Left lung (tissue), 4 donors: ENCODE measurements at regions not wholly inside any gene's neighbourhood (a gene's known extent, or its start where the extent isn't known, plus 50 kb on each side); places are given as distances from the start of the nearest gene placed in this dataset.
"Not testable (repeated sequence)": the region's sequence is repeated elsewhere in the genome, so short reads cannot be mapped to it uniquely, and the experiment has no call there.

ENCODE experiments used
- ATAC-seq: fragments of 200-7000 bp; cut with Tn5 transposase; one replicate; pipeline ENCODE4 v1.9.1; 2020; ENCODE audit warnings: moderate library complexity
- DNase-seq, 4 donors: peaks; one replicate each; pipeline ENCODE4 v3.0.0-alpha.2; 2013 to 2020
- H3K27ac ChIP-seq, 2 donors: fragments of 200-600 bp; sonication (generic) in 1 of 2; one replicate each; pipeline versions ENCODE4 v1.5.0 to v1.8.0; 2020 to 2021
- H3K27me3 ChIP-seq, 2 donors: fragments of 200-600 bp; sonication (generic) in 1 of 2; one replicate each; pipeline versions ENCODE4 v1.5.0 to v1.8.0; 2020 to 2021
- H3K36me3 ChIP-seq, 2 donors: fragments of 200-600 bp; sonication (generic) in 1 of 2; one replicate each; pipeline versions ENCODE4 v1.5.0 to v1.8.0; 2020 to 2021
- H3K4me1 ChIP-seq, 2 donors: fragments of 200-600 bp; one replicate each; pipeline ENCODE4 v1.8.0; 2021
- H3K4me3 ChIP-seq, 2 donors: fragments of 200-600 bp; sonication (generic) in 1 of 2; one replicate each; pipeline versions ENCODE4 v1.5.0 to v1.8.0; 2020 to 2021; ENCODE audit warnings: mild to moderate bottlenecking in 1 of 2
- H3K9me3 ChIP-seq, 2 donors: fragments of 200-600 bp; sonication (generic) in 1 of 2; one replicate each; pipeline versions ENCODE4 v1.5.0 to v1.8.0; 2020 to 2021
- intact Hi-C, 2 donors: fragments of 100-400 bp; cut with DNase I; formaldehyde crosslinking; loops; one replicate each; pipeline versions ENCODE4 v1.11.2 to v1.14.2; 2022
- TF ChIP-seq, protein P1 (sequence below), 2 donors: fragments of 200-600 bp; sonication (generic) in 1 of 2; IDR thresholded peaks; one replicate each; pipeline versions ENCODE4 v1.5.0 to v1.8.0; 2021; ENCODE audit warnings: antibody characterized with exemption in 2 of 2
- donor health status: DM: no; HTN: yes; CAD: no.
- donor health status: DM: no; HTN: no; CAD: no.

DNA sequence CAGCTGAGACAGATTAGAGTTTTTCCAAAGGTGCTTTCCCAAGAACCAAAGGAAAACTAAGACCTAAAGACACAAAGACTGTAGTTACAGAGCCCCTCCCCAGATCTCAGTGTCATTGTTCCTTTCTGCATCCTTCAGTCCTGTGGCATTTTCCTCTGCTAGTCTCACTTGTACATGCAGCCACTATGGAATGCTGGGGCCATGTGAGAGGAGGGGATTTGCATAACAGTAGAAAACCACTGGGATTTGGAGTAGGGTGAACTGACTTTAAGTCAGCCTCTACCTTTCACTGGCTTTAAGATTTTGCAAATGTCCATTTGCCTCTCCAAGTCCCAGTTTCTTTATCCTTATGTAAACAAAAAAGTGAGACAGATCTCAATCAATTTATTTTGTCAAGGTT lies 119.4 kb upstream of the F3 start:
- peak; percentile 34 for ATAC-seq
- no peaks in the 10 kb centered on the region for H3K9me3 ChIP-seq
- intact Hi-C loops = no loop called here
- H3K36me3 ChIP-seq = no peaks in the 10 kb centered on the region
- H3K27ac ChIP-seq = no peak overlapping the region
- DNase-seq = no peak
- TF ChIP-seq, protein P1, sequence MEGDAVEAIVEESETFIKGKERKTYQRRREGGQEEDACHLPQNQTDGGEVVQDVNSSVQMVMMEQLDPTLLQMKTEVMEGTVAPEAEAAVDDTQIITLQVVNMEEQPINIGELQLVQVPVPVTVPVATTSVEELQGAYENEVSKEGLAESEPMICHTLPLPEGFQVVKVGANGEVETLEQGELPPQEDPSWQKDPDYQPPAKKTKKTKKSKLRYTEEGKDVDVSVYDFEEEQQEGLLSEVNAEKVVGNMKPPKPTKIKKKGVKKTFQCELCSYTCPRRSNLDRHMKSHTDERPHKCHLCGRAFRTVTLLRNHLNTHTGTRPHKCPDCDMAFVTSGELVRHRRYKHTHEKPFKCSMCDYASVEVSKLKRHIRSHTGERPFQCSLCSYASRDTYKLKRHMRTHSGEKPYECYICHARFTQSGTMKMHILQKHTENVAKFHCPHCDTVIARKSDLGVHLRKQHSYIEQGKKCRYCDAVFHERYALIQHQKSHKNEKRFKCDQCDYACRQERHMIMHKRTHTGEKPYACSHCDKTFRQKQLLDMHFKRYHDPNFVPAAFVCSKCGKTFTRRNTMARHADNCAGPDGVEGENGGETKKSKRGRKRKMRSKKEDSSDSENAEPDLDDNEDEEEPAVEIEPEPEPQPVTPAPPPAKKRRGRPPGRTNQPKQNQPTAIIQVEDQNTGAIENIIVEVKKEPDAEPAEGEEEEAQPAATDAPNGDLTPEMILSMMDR (IDR thresholded peaks at IDR 0.05) = no peak
- H3K4me3 ChIP-seq = no peak overlapping the region
- H3K27me3 ChIP-seq = no peaks in the 10 kb centered on the region
- H3K4me1 ChIP-seq = no peaks in the 10 kb centered on the region

DNA sequence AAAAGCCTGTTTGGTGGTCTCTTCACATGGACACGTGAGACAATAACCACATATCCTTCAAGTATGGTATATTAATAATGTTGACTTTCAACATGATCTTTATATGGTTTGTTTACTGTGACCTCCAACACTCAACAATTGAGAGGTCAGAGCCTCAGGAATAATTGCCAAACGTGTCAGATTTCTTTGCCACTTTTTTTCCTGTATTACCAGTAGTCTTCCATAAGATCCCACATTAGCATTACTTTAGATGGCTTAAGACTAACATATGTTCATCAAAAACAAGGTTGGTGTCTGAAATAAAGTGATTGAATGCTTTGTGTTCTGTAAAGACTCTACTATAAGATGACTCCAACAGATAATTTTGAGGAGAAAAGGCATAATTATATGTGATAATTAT lies 118.7 kb upstream of the F3 start:
- Histone ChIP-seq H3K4me1 (no peaks in the 10 kb centered on the region), H3K4me3 (no peak overlapping the region), H3K36me3 (no peaks in the 10 kb centered on the region), H3K27me3 (no peaks in the 10 kb centered on the region), H3K9me3 (no peaks in the 10 kb centered on the region), H3K27ac (no peak overlapping the region)
- intact Hi-C loops = no loop called here
- TF ChIP-seq, protein P1 (IDR thresholded peaks at IDR 0.05) = no peak
- ATAC-seq = no peak
- DNase-seq = no peak

DNA sequence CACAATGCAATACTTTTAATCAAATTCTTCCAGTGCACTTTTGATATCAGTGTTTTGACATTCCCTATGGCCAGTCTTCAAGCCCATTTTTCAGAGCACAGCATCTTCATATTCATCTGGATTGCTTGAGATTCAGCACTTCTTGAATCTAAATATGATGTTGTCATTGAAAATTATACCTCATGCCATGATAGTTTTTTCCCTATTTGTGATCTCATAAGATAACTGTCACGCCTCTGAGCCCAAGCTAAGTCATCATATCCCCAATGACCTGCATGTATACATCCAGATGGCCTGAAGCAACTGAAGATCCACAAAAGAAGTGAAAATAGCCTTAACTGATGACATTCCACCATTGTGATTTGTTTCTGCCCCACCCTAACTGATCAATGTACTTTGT lies 117.6 kb upstream of the F3 start:
- DNase-seq, H3K27ac ChIP-seq, intact Hi-C loops, H3K36me3 ChIP-seq, H3K27me3 ChIP-seq, H3K9me3 ChIP-seq, ATAC-seq, H3K4me3 ChIP-seq, H3K4me1 ChIP-seq: not testable (repeated sequence)

DNA sequence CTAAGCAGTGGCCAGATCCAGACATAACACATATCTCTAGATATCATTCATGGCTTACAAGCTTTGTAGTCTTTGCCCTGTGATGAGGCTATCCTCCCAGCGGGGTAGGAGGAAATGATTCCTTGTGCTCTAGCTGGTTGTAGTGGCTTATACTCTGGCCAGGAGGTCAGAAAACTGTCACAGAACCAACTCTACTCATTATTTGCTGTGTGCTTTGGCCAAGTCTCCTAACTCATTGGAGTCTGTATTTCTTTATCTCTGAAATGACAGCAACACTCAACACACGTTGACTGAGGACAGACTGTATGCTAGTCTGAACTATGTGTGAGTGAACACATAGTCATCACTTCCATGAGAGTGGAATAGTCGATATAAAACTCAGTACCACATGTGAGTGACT lies 116.7 kb upstream of the F3 start:
- Histone ChIP-seq H3K4me1 (peaks cover 0 to 7% of the 10 kb centered on the region in 2 donors), H3K9me3 (no peaks in the 10 kb centered on the region), H3K4me3 (no peak overlapping the region), H3K36me3 (no peaks in the 10 kb centered on the region), H3K27me3 (no peaks in the 10 kb centered on the region), H3K27ac (no peak overlapping the region)
- TF ChIP-seq, protein P1 (IDR thresholded peaks at IDR 0.05) = no peak
- DNase-seq (no peak), ATAC-seq (peak; percentile 33)
- intact Hi-C loops = no loop called here

DNA sequence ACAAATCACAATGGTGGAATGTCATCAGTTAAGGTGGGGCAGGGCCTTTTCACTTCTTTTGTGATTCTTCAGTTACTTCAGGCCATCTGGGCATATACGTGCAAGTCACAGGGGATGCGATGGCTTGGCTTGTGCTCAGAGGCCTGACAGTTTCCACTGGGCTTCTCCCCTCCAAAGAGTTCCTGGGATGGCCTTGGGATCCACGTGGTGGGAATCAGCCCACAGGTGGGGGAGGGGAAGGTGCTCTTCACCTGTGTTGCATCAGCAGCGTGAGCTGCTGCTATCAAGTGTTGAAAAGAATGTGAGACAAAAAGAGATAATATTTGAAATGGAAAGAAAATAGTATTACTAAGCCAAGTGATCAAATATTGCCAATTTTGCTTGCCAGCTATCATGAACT lies 116.2 kb upstream of the F3 start:
- ATAC-seq, DNase-seq, intact Hi-C loops, H3K36me3 ChIP-seq, H3K27ac ChIP-seq, H3K27me3 ChIP-seq, H3K4me1 ChIP-seq, H3K9me3 ChIP-seq, H3K4me3 ChIP-seq: not testable (repeated sequence)

DNA sequence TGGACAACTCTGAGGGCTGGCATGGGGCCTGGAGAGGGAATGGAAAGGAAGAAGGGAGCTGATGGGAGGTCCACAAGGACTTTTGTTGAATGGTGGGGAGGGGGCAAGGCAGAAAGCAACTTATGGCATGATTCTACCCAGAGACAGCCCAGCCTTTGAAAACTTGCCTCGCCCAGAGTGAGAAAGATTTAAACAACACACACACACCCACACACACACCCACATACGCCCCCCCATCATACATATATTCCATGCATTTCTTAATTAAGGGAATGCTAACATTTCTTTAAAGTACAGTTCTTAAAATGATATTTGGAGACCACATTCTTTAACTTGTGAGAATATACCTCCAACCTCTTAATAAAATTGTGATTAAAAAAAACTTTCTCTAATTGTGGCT lies 115.4 kb upstream of the F3 start:
- intact Hi-C loops = no loop called here

More for the DNA sequence above, 115.4 kb upstream of the F3 start:
- H3K27ac ChIP-seq = no peak overlapping the region
- H3K4me3 ChIP-seq = no peak overlapping the region
- TF ChIP-seq, protein P1 (IDR thresholded peaks at IDR 0.05) = no peak
- H3K36me3 ChIP-seq = no peaks in the 10 kb centered on the region
- no peaks in the 10 kb centered on the region for H3K9me3 ChIP-seq
- ATAC-seq (no peak), DNase-seq (no peak)
- H3K27me3 ChIP-seq = no peaks in the 10 kb centered on the region
- H3K4me1 ChIP-seq = peaks cover 0 to 7% of the 10 kb centered on the region in 2 donors
